NCI-H526 treated with DMSO at 0.1 percent for 48 hours (cell line): ENCODE measurements at regions not wholly inside any gene's neighbourhood (a gene's known extent, or its start where the extent isn't known, plus 50 kb on each side); places are given as distances from the start of the nearest gene placed in this dataset.
"Not testable (repeated sequence)": the region's sequence is repeated elsewhere in the genome, so short reads cannot be mapped to it uniquely, and the experiment has no call there.

Source experiments
- DNase-seq: peaks from one replicate; lab custom pipeline; 2025; lab: John Stamatoyannopoulos, UW

- DNase-seq, result no peak
Measured at GRCh38 chr22:49350441-49351121, 477.1 kb downstream of the BRD1 start.

DNA sequence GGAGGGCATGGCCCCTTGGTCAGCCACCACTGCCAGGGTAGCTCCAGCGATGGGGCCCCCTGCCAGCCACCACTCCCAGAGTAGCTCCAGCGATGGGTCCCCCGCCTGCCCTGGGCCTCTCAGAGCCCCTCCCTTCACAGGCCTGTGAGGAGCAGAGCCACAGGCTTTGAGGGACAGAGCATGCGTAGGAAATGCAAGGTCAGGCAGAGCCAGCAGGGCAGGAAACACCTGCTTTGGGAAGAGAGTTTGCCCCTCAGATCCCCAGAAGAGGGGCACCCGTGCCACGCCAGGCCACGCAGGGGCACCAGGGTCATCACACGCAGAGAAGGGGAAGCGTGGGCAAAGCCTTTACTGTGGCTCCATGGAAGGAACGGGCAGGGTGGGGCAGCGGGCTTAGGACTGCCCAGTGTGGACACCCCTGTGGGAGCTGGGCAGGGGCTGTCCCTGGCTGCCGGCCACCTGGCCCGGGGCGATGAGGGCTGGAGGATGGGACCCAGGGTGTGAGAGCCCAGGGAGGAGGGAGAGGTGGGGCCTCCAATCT lies 477.8 kb downstream of the BRD1 start:
- no peak for DNase-seq

DNA sequence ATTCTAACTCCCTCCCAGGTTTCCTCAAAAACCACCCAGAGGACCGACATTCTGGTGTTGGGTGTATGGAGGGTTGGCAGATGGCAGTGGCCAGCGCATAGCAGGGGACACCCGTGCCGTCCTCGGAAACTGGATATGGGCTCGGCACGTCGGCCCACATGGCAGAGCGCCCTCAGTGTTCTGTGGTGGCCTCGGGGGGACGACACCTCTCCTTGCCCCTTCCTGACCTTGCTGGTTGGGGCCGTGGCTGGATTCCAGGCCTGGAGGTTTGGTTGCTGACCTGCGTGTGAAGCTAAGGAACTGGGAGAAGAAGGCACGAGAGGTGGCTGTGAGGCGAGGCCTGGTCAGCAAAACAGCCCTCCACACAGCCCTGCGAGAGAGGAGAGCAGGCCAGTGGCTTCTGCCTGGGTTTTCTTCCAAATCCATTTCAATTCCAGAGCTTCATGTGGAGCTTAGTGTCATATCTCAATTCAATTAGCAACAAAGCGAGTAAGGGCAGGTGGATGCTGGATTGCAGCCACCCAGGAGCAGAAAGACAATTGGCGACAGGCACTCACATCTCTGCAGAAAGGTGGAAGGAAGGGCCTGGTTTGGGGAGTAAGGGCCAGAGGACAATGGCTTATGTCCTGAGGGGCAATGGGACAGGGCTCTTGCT lies 478.4 kb downstream of the BRD1 start:
- DNase-seq, result no peak

- no peak for DNase-seq
Measured at GRCh38 chr22:49348631-49349030, 479.0 kb downstream of the BRD1 start.

DNA sequence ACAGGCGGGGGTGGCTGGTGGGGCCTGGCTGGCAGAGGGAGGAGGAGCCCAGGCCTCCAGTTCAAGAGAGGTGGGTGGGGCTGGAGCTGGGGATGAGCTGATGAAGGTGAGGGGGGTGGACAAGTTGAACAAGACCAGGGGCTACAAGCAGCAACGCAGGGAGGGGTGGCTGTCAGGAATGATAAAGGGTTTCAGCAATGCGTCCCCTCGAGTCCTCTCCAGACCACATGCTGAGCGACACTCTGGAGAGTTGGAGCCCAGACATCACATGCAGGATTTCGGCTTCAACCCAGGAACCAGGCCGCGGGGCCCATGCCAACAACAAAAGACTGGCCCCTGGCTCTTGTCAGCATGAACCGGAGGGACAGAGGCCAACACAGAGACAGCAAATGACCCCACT lies 480.3 kb downstream of the BRD1 start:
- DNase-seq, result no peak

GRCh38 chr22:49345896-49346295 lies 481.8 kb downstream of the BRD1 start:
- DNase-seq, result no peak

DNA sequence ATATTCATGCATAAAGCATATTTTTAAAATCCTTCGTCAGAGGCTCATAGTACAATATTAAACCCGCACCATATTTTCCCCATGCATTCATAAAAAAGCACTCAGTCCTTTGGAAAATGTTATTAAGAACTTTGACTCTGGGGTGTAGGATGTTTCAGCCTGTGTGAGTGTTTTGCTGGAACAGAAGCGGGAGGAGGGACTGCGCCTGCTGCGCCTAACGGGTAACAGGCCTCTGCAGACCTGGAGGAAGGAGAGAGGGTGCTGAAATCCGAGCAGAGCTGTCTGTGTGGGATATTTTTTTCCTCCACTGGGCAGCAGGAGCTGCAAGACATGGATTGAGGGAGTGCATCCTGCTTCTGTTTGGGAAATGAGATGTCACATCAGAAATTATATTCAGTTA lies 483.0 kb downstream of the BRD1 start:
- DNase-seq, result no peak

DNA sequence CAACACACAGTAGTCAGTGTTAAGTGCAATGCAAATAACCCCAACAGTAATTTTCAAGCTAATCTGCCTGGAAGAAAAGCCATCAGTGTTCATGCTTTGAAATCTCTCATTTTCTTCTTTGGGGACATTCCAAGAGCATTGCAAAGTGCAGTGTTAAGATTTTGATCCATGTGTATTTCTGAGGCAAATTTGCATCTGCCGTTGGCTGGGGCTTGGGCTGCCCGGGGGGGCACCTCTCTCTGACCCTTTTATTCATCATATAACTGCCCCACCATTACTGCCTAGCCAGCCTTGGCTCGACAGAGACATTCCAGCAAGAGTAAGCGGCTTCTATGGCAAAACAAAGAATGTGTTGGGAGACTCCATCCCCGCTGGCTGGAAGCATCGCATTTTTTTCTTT lies 483.5 kb downstream of the BRD1 start:
- DNase-seq, result no peak

DNA sequence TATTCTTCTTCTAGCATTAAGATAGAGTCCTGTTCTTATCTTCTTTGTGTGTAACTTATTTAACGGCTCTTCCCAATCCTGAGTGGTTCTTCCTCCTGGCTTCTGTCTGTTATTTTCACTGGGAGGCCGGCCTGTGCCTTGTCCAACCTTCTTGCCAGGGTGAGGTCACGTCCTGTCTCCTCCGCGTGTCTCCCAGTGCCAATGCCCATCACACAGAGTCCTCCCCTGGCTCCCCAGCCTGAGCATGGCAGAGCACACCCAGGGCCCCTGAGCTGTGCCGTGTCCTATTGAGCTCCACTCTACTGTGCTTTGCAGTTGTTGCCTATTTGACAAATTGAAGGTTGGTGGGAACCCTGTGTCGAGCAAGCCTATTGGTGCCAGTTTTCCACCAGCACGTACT lies 487.3 kb downstream of the BRD1 start:
- no peak for DNase-seq

- not testable (repeated sequence) for DNase-seq
Measured at GRCh38 chr22:49336483-49336882, 491.2 kb downstream of the BRD1 start.

- DNase-seq, result no peak
Measured at GRCh38 chr22:49334976-49335375, 492.7 kb downstream of the BRD1 start.

DNA sequence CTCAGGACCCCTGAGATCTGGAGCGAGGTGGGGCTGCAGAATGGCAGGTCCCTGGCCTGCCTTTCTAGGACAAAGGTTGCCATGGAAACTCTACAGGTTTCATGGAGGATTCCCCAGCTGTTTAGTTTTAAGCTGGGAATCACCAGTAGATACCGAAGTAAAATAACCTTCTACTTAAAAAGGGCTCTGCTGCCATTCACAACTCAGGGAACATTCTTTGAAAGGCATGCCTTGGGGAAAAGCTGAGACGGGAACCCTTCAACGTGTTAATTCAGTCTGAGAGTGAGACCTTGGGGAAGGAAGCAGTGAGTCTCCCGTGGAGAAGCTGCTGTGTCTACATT lies 493.3 kb downstream of the BRD1 start:
- no peak for DNase-seq

DNA sequence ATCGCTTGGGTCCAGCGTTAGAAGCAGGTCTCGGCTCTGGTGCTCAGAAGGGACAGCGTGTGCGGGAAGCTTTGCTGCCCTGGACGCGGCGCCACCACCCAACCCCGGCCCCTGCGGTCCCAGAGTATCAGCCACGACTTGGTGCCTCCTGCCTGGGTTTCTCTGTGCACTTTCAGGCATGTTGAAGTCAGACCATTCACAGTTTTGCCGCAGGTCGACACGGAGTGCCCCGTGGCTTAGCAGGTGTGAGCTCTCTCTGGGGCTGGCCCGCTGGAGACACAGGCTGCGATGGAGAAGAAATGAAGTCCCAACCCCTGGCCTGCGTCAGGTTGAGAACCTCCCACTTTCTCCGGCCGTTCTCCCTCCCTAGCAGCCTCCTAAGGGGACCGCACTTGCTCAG lies 494.5 kb downstream of the BRD1 start:
- no peak for DNase-seq

DNA sequence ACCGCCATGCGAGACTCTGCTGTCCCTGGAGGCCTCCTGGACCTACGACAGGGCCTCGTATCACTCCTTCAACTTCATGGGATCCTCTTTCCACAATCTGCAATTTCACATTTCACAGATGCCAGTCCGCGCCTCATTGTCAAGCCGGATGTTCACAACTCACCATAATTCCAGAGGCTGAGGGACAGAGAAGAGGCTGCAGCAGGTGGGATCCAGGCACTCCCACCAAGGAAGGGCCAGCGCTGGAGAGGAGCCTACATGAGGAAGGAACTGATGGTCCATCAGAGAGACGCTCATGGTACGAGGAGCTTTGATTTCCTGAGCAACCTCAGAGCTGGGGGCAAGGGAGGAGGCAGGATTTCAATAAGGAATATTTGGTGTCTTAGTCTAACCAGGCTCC lies 495.0 kb downstream of the BRD1 start:
- DNase-seq, result no peak

- DNase-seq, result no peak
Measured at GRCh38 chr22:49331878-49332277, 495.8 kb downstream of the BRD1 start.

DNA sequence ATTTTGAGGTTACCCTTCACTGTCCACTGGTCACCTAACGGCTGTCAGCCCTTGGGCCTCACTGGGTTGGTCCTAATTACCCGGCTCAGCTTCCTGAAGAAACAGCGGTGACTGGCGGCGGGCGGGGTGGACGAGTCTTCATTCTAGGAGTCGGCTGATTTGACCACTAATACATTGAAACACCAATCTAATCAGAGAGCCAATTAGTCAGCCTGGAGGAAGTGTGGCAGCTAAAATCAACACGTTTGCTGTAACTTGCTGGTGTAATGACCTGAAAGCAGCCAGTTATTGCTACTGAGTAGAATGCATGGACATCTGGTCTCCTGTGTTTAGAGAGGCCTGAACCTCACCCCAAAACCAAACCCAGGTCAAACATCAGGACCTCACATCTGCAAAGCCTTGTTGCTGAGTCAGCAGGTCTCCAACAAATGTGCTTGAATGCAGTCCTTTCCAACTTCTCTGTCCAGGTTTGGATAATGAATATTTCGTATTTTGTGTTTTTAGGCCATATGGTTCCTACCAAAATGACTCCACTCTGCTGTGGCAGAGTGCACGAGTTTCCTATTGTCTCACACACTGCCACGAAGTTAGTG lies 496.4 kb downstream of the BRD1 start:
- DNase-seq, result no peak

- DNase-seq, result no peak
Measured at GRCh38 chr22:49330421-49331222, 497.1 kb downstream of the BRD1 start.

DNA sequence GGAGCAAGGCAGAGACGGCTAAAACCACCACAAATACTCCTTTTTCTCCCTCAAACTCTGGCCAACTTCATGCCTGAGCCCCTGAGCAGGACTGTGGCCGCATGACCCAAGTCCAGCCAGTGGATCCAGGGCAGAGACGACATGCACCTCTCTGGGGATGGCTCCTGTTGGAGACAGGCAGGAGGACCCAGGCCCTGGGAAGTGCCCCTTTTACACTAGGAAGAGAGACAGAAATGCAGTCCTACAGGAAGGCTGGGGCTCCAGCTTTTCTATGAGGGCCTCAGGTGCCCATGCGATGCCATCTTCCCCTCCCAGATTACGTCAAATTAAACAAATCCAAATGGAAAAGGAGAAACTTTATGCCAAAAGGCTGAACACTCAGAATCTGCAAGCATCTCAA lies 498.0 kb downstream of the BRD1 start:
- no peak for DNase-seq

GRCh38 chr22:49328630-49329405 lies 498.9 kb downstream of the BRD1 start:
- DNase-seq, result no peak

GRCh38 chr22:49328118-49328475 lies 499.6 kb downstream of the BRD1 start:
- no peak for DNase-seq

GRCh38 chr22:49327411-49328117 lies 500.1 kb downstream of the BRD1 start:
- no peak for DNase-seq
